Superior temporal gyrus (tissue), 1 donor: ENCODE measurements at regions not wholly inside any gene's neighbourhood (a gene's known extent, or its start where the extent isn't known, plus 50 kb on each side); places are given as distances from the start of the nearest gene placed in this dataset.

Experiments used
- DNase-seq: peaks from one replicate; pipeline ENCODE4 v3.0.0-alpha.2; 2016; ENCODE audit errors: extremely low spot score

DNA sequence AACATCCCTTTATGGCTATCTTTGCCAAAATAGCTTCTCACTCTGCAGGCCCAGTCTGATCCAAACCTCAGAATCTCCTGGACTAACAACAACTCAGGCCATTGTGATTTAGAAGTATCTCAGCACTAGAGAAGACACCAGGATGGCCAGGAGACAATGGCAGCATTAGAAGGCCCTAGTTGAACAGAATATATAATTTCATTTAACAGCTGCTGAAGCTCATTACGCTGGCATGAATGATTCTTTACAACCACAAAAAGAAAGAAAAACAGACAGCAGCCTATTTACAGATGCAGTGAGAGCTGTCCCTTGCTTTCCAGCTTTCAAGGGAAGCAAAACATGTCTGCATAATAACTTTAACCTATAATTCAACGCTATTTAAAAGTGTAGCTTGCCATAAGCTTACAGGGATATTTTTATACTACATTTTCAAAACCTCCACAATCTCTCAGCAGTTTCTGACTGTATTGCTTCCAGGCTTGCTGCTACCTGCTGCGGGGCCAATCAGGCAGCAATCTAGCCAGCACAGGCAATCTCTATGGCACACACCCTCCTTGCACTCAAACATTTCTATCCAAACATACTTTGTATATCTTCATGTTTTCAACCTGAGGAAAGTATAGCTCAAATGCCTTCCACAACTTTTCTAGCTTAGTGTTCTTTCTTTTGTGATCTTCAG lies 107.3 kb downstream of the OGFRL1 start:
- no peak for DNase-seq

DNA sequence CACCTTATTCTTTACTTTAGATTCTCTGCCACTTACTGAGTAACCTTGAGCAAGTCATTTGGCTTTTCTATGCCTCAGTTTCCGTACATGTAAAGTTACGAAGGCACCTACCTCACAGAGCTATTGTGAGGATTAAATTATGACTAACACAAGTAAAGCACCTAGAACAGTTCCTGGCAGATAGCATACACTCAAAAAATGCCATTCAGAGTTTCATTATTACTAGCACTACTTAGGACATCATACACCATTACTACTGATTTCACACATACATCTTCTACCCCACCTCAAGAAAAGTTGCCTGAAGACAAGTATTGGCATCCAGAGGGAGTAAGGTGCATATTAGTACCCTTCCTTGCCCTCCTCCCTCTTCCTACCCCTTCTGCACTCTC lies 107.8 kb downstream of the OGFRL1 start:
- DNase-seq: no peak

DNA sequence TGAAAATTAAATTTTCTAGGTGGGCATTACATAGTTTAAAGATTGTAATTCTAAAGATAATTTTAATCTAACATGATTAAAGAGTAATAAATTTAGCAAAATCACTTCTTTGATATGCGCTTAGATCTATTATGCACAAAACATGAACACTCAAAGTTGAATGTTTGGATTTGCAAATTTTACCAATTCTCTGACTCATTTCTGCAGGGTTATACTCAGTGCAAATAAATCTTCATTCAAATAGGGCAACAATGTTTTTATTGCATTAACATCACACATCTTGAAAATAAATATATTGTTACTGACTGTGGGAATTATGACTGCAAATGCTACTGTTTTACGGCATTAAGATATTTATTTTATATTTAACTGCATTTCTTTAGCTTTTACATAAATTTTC lies 110.7 kb downstream of the OGFRL1 start:
- no peak for DNase-seq

DNA sequence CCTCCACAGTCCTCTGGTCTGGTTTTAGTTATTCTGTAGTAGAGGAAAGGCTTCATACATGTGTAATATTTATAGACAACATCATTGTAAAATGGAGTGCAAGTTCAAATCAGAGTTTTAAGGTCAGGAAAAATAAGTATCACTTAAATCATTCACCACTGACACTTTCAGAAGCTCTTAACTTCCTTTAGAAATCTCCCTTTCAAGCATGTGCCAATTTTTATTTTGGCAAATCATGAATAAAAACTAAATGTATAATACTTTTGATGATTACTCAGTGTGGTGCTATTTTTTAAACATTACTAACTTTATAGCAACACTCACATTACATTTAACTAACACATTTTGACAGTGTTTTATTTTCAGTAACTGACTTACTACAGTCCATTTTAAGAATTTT lies 112.2 kb downstream of the OGFRL1 start:
- no peak for DNase-seq

DNA sequence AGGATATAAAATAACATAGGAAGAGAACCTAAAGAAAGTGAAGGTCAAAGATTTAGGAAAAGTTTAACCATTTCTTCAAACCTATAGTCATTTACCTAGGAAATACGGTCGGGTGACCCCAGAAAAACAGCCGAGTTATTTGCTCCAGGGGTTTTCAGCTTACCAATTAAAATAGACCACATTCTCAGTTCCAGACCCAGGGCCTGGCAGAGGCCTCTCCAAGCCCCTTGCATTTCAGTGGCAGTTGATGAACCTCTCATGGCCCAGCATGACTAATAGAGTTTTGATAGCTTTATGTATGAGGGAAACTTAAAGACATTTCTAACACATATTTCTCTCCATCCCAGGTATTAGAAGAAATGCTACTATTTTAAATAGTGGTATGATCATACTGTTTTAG lies 113.5 kb downstream of the OGFRL1 start:
- no peak for DNase-seq

DNA sequence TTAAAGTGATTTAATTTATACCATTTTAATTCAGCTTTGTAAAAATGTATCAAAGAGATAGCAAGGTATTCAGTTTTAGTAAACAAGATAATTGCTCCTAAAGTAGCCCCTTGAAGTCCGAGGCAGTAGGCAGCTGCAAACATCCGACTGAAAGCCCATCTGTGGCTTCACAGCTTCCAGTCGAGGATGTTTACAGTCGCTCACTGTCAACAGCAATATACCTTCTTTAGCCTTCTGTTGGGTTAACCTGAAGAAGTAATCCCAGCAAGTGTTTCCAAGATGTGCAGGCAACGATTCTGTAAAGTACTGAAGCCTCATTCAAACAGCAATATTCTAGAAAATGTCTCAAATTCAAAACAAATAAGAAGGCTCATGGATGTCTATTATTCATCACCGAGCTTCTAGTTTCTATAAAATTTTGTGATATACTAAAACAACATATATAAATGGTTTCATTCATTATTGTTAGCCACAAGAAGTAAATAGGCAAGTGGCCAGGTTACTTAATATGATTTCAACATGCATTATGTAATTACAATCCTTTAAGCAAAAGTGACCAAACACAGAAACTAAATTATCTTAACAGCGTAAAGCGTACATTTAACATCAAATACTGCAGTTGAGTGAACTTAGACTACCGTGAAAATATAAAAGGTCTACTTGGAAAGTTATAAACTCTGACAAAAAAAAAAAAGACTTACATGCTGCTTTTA lies 115.0 kb downstream of the OGFRL1 start:
- DNase-seq: no peak

DNA sequence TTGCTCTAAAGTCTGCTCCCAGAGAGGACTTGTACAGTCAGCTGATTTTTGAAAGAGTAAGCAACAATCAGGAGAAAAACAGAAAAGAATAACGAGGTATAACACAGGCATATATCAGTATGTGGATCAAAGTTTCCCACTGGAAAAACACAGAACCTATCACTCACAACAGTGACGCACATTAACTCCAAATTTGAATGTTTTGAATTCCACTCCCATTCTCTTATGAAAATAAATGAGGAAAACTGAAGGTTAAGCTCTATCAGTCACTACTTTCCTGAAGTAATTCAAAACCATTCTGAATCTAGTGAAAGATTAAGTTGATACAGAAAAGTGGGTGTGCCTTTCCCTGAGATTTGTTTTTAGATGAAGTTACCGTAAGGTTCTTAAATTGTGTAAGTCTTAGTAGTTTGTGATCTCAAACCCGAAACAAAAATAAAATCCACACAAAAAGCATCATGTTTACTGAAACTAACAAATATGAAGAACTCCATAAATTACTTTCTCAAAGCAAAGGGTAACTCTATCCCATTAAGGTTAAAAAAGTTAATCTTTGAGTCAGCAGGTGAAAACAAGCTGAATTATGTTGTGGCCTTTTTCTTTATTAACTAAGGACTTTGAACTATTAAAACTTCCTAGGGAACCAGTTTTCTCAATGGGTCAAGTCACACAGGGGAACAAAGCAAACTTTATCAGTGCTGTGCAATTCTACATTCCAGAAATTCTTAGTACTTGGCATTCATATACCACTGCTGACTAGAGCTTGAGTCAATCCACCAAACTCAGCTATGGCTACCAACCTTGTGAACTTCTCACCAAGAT lies 115.7 kb downstream of the OGFRL1 start:
- no peak for DNase-seq

DNA sequence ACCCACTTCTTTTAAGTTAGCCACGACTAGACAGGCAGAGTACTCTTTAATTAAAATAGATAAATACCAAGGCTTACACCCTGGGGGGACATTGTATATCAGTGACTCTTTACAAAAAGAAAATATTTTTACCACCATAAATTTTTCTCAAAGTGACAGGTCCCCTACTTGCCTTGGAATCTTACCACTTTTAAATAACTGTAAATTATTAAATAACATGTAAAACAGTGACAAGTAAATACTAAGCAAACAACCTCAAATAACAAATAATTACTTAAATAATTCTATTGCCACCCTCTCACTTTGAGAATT lies 116.3 kb downstream of the OGFRL1 start:
- no peak for DNase-seq

DNA sequence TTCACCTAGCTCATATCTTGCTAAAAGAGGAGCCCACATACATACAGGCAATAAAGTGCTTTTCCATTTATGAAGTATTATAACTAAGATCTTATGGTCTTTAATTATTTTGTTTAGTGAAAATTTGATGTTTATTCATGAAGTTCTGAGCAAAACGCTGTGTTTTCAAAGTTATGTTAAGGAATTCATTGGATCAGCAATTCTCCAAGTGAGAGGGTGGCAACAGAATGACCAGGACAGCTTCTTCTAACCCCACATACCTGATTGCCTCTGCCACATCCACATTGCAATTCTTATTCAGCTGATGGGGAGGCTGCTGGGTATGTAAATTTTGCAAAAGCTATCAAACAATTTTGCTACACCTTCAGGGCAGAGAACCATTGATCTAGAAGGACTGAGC lies 116.8 kb downstream of the OGFRL1 start:
- no peak for DNase-seq

DNA sequence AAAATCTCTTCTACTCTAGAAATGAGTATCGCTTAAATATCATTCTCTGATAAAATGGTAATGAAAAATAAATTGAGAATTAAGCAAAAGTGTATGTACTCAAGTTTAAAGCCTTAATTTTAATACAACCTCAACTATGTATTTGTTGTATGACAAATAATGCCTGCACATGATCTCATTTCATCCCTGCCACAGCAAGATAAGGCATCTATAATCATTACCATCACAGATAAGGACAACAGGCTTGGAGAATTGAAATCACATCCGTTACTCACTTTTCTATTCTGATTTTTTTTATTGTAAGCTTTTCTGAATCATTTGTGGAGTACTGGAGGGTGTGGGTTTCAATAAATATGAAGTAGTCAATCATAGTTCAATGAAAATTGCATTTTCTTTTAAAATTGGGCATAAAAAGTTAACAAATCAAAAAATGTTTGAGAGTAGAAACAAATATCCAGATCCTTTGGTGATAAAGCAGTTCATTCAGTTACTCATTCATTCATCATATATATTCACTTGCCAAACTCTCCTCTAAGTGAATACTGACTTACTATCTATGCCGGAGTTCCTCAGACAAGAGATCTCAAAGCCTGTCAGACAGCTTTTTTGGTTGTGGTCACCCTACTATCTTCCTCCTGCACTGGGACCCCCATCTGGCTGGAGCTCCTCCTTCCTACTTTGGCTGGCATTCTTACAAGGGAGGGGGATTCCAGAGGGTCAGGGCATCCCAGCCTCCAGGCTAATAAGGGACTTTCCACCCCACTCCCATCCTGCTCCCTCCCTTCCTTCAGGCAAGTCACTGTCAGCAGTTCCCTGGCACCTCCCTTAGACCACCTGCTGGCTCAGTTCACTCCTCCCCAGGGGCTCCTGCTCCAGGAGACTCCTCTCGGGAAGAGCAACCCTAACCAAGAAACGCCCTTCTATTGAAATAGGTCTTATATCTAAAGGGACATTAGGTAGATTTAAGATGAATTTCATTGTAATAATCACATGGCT lies 118.6 kb downstream of the OGFRL1 start:
- DNase-seq: no peak

DNA sequence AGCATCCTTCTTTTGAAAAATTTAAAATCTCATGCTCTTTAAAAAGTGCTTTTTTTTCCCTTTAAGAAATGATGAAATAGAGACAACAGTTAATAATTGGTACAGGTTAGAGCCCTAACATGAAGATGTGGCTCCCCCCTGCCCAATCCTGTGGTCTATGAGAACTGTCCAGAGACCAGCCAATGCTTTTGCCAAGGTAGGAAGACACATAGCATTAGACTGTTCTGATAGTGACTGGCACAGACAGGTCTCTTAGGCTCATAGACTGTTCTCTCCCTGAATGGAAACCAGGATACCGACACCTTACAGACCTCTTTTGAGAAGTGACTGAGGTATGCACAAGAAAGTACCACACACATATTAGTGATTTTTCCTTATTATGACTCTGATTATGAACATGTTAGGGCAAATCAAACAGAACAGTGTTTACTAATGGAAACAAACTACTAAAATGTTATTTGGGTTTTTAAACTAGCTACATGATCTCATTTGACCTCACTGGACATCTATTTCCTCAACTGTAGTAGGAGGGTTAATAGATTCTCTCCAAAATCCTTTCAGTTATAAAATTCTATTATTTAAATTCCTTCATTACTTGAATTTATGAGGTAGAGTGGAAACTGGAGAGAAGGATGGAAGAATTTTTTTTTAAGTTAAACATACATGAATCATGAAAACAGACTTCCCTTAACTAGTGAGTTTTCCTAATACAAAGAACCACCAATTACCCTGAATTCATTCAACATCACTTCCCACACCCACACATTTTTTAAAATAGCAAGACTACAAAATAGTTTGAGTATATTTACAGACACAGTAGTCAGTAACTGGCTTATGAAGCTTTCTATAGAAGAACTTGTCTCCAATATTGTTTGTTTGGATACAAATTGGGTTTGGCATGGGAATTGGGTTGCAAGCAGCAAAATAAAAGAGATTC lies 120.4 kb downstream of the OGFRL1 start:
- no peak for DNase-seq

DNA sequence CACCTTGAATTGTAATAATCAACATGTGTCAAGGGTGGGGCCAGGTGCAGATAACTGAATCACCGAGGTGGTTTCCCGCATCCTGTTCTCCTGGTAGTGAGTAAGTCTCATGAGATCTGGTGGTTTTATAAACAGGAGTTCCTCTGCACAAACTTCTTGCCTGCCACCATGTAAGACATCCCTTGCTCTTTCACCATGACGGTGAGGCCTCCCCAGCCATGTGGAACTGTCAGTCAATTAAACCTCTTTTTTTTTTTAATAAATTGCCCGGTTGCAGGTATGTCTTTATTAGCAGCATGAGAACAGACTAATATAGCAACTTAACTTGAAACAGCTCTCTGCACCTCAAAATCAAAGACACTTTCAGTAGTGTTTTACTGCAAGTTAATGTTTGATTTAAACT lies 121.6 kb downstream of the OGFRL1 start:
- DNase-seq: peak; percentile 6

DNA sequence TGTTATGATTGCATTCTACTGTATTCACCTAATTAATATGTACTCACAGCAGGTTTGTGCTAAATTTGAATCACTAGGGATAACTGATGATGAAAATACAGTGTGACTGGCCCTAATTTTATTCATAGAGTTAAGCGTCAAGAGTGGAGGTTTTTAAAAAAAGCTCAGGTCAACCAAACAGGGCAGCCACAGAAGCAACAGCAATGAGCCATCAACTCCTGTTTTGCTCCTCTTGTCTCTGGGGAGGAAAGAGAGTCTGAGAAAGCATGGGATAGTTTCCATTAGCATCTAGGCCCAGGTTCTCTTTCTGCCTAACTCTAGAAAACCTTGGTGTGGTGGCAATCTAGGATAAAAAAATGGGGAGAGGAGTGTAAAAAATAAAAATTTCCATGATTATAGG lies 122.1 kb downstream of the OGFRL1 start:
- DNase-seq: peak; percentile 6

DNA sequence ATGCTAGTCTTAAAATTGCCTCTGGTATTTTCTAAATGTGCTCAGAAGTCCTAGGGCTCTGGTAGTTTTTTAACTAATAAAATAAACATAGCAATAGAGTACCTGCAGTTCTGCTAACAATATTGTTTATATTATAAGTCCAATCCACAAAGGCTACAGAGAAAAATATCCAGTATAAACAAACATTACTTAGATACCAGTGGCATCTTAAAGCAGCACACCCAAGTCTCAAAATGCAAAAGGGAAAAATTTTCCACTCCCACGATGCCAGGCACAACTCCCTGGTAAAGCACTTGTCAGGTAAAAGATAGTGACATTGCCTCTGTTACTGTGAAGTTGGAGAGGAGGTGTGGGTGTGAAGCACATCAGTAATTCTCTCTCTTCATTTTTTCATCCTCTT lies 123.3 kb downstream of the OGFRL1 start:
- peak; percentile 6 for DNase-seq

DNA sequence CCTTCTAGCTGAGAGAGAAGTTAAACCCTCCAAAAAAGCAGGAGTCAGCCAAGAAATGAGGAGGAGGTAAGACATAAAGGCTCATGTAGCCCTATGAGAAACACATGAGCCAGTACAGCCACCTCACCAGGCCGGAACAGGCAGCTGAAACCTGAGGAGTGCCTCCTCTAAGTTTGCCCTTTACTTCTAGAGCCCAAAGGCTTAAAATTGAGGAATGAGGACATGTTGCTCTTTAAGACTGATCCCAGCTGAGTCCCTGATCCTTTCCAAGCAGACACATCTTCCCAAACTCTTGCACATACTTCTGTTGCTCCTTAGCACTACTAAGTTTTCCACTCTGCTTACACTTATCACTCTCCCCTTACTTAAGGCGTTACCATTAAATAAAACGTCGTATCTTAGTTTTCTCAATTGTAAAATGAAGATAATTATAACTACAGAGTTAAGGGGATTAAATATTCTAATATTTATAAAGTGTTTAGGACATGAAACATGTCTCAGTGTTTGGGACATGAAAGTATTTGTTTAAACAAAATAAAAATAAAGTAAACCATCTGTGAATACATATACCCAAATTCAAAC lies 124.0 kb downstream of the OGFRL1 start:
- no peak for DNase-seq

DNA sequence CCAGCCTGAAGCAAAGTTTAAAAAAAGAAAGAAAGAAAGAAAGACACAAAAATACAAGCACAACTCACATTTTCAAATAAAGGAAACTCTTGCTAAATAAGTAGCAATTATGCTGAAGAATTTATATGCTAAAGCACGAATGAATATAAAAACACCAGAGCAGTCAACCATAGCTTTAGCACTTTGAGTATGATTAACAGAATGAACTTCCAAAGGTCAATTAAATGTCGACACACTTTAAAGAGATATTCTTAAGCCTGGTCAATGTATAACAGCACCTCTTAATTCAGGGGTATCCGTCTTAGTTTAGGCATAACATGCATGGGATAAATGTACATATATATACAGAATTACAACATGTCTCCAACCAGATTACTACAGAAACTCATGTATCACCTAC lies 125.9 kb downstream of the OGFRL1 start:
- DNase-seq: no peak

DNA sequence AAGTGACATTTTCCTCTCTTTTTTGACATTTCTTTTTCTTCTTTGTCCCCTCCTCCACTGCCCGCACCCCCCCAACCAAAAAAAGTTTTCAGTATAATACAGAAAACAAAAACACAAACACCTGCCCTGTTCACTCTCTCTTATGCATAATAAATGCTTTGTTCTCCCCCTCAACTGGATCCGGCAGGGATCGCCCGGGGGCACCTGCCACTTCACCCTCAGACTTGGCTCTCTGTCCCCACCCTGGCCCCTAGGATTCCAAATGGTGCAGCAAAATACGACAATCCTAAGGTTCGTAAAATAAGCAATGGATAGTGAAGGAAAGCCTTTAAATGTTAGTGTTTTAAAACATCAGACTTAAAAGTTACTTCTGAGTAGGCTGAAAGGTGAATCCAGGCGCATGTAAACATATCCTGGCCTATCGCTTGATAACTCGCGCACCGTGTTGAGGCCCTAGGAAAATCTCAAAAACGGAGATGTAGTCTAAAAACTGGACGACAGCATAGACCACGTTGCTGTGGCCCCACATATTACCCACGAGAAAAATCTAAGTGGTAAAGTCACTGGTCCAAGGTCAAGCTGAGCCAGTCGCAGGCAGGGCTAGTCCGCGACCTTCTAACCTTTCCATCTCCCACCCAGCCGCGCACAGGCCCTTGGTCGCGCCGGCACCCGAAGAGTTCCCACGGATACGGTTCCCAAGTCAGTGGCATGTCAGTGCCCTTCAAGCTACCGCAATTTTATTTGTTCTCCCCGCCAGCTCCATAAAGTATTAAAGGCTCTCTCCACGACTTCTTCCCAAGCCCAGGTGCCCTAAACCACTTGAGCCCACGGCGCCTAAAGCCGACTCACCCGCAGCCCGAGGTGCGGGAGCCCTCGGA lies 130.8 kb downstream of the OGFRL1 start:
- DNase-seq: peak; percentile 16

DNA sequence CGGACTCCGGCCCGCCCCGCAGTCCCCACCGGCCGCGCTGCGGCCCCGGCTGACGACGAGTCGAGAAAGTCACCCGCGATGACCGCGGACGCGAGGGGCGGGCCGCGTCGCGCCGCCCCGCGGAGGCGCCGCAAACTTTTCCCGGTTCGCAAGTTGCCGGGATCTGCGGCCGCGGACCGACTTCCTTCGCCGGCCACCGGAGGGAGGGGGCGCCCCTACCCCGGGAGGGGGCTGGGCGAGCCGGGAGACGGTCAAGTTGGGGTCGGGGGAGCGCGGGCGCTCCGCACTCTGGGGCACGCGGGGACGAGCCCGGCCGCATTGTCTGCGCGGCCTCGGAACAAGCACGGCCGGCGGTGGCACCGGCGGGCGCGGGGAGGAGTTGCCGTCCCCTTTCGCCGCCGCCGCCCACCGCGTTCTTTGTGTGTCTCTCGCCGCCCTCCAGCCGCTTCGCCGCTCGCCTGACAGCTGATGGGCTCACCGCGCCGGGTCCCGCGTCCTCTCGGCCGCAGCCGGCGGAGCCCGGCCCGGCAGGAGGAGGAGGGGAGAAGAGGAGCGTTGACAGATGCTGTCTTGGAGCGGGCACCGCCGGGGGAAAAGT lies 131.6 kb downstream of the OGFRL1 start:
- DNase-seq: peak; percentile 16
